ENCODE measurements at regions not wholly inside any gene's neighbourhood (a gene's known extent, or its start where the extent isn't known, plus 50 kb on each side); places are given as distances from the start of the nearest gene placed in this dataset.

DNA sequence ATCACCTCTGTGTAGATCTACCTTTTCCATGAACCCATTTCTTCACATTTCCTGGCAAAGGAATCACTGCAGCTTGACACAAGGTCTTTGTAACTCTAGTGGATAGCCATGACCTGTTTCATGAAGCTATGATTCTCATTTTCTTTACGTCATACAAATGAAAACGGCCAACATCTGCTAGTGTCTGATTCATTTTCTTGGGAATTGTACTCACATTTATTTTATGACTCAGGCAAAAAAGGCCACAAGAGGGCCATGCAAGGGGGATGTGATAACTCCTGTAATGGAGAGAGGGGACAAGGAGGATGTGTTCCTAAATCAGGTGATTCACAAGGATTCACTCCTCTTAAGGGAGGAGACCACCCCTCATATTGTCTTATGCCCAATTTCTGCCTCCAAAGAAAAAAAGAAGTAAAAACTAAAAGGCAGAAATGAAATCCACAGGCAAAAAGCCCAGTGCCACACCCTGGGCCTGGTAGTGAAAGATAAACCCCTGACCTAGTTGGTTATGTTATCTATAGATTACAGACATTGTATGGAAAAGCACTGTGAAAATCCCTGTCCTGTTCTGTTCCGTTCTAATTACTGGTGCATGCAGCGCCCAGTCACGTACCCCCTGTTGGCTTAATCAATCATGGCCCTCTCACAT, 249.9 kb downstream of the IPMK start:
- in situ Hi-C loops (cut with HindIII; ENCODE audit: low sequenced_read_pairs): no loop called here

DNA sequence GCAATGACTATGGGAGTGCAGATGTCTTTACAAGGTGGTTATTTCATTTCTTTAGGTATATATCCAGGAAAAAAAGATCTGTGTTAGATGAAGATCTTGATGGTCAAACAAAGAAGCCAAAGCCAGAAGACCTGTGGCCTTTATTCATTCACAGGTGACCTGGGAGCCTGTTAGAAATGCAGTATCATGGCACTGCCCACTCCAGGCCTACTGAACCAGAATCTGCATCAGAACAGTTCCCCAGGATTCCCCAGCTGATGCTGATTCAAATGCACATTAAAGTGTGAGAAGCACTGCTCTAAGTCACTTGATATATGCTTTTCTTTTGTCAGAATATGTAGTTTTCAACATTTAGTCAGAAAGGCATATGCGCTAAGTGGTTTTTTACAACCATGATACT, 251.1 kb downstream of the IPMK start:
- in situ Hi-C loops (cut with HindIII; ENCODE audit: low sequenced_read_pairs): no loop called here

DNA sequence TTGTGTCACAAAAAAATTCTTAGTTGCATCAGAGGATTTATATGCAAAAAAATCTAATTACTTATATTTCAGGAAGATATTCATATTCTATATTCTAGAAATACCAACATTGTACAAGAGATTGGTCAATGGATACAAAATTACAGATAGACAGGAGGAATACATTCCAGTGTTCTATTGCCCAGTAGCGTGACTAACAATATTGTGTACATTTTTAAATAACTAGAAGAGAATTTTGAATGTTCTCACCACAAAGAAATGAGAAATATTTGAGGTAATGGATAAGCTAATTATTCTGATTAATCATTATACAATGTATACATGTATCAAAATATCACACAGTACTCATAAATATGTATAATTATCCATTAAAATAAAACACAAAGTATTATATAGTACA, 253.3 kb downstream of the IPMK start:
- in situ Hi-C loops (cut with HindIII; ENCODE audit: low sequenced_read_pairs): no loop called here

DNA sequence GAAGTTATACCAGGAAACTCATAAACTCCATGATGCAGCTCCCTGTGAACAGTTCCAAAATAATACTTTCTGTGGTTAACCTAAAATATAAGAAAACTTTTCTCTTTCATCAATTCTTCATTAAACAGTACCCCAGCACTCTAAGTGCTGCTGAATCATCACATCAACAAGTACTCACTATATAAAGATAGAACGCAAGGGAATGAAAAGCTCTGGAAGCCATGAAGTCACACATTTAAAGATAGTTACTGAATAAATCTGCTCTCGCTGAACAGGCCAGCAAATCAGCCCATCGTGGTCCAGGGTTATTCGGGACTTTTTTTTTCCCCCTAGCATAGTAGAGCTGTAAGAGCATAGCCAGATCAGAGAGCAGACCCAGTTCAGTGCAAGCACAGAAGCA, 254.3 kb downstream of the IPMK start:
- in situ Hi-C loops (cut with HindIII; ENCODE audit: low sequenced_read_pairs): no loop called here

DNA sequence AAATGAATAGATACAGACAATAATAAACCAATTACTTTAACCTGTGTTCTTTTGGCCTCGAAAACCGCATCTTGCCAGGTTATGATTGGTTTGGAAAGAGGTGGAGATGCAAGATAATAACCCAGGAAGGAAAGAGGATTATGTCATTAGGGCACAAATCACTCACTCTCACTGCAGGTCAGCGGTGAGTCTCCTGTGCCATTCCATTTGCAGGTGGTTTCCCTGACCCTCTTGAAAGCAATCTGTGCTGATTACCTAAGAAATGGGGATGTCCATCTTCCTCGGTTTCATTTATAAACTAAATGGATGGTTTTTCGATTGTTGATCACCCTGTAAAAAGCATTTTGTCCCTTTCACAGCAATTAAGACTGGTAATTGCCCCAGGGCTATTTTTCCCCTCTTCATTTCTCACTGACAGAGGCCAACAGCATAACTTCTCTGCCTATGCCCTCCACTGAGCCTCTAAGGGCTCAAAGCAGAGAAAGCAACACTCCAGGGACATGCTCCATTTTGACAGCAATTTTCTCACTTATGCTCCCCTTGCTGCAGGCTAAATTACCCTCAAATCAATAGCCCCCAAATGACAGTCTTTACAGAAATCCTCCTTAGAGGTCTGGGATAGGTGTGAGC, 257.5 kb downstream of the IPMK start:
- in situ Hi-C loops (cut with HindIII; ENCODE audit: low sequenced_read_pairs): no loop called here

DNA sequence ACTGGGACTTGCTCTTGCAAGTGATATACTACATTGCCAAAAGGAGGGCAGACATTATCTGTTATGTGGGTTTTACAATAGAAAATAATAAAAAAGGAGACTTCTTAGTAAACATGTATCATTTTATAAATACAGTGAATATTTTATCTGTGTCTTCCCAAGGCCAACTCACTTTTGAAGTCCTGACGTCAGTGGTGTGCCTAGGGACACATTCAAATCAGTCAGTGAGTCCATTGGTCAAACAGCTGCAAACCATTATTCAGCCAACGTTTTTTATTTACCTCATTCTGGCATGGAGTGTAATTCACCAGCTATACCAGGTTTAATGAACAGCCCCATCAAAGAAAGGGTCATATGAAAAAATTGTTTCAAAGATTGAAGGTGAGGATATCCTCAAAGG, 263.7 kb downstream of the IPMK start:
- in situ Hi-C loops (cut with HindIII; ENCODE audit: low sequenced_read_pairs): no loop called here

DNA sequence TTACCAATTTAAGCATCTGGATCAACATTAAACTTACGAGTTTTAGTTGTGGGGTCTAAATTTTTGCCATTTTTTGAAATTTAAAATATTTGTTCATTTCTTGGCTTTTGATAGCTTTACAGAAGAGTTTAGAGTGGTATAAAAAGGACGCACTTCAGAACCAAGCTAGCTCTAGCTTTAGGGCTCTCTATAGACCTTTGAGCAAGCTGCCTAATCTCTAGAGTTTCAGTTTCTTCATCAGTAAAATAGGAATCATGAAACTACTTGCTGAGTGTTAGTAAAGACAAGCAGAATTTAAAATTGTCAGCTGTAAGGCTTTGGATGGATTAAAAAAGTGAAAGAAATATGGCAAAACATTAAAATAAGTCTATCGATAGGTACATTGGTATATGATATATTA, 266.5 kb downstream of the IPMK start:
- in situ Hi-C loops (cut with HindIII; ENCODE audit: low sequenced_read_pairs): no loop called here

DNA sequence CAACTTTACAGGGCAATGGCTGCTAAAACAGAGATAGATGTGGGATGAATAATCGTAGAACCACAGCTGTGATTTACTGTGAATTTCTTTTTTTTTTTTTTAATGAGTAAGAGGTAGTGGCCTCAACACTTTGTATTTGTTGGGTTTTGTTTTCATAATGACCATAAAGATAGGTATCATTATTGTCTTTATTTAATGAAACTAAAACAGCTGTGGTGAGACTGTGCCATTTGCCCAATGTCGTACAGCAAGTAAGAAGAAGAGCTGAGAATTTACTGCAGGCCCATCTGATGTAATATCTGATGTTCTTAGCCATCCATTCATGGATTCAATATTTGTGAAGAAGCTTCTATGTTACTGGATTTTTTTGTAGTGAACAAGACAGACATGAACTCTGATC, 271.2 kb downstream of the IPMK start:
- in situ Hi-C loops (cut with HindIII; ENCODE audit: low sequenced_read_pairs): no loop called here

DNA sequence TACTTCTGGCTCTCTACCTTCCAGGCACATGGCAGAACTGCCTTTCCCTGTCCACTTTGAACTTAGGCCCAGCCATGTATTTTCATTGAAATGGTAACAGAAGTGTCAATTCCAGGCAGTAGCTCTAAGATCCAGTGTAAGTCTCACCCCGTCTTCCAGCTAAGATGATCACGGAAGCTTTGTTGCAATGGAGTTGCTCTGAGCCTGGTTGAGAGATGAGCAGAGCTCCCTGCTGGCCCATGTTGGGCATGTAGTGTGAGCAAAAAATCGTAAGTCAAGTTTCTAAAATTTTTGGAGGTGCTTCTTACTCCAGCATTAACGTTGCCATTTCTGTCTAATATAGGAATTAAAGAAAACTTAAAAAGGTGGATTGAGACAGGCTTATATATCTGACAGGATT, 274.4 kb downstream of the IPMK start:
- in situ Hi-C loops (cut with HindIII; ENCODE audit: low sequenced_read_pairs): no loop called here

DNA sequence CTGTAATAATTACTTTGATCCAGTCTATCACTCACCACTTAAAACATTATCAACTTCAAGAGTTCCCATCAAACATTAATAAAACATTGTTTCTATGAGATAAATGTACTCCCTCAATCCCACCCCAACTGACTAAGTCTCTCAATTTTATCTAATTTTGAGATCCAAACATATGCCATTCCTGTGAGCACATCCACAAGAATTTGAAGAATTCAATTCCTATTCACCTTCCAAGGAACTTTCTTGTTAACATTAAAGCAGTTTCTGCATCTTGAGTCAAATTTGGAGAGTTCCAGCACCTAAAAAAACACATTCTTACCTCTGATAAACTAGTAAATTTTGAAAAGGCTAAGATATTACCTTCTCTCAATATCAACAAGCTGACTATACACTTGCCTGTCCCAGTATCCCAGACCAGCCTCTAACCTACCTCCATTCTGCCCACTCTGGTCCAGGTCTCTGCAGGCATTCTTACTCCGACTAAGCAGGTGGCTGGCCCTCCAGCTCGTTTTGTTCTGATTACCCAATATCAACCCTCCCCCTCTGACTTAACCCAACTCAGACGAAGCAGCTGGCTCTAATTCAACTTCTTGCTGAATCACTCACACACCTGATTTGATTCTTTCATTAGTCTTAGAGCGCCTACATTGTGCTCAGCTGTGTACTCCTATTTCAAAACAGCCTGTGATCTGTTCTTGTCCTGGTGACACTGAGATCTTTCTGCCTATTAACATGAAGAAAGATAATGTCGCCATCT, 275.2 kb downstream of the IPMK start:
- in situ Hi-C loops (cut with HindIII; ENCODE audit: low sequenced_read_pairs): no loop called here

DNA sequence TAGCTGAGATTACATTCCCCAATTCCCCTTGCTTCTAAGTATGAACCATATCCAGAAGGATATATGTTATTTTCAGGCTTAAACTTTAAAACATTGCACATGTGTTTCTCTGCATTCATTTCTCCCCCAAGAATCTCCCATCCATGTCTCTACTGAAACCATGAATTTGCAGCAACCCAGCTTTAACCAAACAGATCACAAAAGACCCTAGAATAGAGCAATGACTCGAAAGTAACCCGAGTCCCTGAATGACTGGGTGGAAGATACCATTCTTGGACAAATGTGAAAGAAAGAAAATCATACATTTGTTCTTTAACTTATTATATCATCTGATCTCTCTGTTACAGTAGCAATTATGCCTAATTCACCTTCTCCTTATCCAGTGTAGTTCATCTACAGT, 278.7 kb downstream of the IPMK start:
- in situ Hi-C loops (cut with HindIII; ENCODE audit: low sequenced_read_pairs): no loop called here

DNA sequence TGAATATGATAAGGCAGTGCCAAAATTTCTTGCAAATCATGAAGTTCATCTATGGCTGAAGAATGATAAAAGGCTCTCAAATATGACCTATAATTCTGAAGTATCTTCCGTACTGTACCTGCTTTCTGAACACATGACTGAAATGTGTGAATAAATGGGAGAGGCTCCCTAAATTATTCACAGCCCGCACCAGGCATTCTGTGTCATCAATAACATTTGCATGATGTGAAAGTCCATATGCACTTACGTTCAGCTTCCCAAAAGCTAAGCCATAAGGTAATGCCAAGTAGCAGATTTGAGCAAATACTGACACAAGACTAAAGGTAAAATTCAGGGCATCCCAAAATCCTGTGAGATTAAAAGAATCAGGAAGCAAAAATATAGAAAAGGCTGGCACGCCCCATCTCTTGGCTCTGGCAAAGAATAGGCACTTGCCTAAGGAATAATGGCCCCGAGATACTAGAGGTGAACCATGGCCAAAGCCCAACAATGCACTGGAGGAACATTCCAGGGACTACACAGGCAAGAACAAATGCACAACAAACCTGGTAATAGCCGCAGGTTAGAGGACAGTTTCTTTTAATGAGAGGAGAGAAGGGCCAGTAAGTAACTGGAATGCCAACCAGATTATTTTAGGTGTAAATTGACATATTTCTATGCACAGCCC, 280.5 kb downstream of the IPMK start:
- in situ Hi-C loops (cut with HindIII; ENCODE audit: low sequenced_read_pairs): no loop called here

DNA sequence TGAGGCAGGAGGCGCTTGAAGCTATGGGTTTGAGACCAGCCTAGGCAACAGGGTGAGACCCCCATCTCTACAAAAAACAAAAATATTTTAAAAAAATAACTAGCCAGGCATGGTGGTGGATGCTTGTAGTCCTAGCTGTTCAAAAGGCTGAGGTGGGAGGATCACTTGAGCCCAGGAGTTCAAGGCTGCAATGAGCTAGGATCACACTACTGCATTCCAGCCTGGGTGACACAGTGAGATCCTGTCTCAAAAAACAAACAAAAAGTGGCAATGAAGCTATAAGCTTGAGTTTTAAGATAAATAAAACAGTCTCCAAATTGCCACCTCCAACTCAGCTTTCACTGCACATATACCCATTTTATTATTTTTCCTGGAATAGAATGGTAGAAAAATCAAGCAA, 281.3 kb downstream of the IPMK start:
- in situ Hi-C loops (cut with HindIII; ENCODE audit: low sequenced_read_pairs): no loop called here

DNA sequence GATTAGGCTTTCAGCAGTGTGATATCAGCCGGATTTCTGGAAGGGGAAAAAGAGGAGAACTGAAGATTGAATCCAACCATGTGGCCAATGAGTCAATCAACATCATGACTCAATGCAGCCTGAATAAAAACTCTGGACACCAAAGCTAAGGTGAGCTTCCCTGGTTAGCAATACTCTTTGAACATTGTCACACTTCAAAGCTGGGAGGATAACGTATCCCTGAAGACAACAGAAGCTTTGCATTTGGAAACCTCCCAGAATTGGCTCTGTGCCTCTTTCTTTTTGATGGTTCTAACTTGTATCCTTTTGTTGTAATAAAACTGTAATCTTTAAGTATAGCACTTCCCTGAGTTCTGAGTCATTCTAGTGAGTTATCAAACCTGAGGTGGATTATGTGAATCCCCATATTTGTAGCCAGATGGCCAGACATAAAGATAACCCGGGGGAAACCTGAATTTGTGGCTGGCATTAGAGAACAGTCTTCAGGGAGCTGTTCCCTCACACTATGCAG, 284.4 kb downstream of the IPMK start:
- in situ Hi-C loops (cut with HindIII; ENCODE audit: low sequenced_read_pairs): no loop called here

DNA sequence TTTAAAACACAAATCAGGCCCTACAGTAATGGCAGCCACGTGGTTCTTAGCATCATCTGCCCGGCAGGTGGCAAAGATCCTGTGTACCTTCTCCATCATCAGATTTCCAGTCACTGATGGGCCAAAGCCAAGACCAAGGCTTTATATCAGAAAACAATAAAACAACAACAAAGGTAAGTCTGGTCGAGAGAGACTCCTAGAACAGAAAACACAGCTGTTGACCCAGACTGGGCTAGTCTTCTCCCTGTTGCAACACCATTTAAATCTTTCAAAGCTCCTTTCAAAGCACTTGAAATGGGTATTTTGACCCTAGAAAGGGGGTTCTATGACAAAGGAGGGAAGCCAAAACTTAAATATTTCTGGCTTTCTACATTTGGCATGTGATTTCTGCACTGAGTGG, 285.6 kb downstream of the IPMK start:
- in situ Hi-C loops (cut with HindIII; ENCODE audit: low sequenced_read_pairs): no loop called here

DNA sequence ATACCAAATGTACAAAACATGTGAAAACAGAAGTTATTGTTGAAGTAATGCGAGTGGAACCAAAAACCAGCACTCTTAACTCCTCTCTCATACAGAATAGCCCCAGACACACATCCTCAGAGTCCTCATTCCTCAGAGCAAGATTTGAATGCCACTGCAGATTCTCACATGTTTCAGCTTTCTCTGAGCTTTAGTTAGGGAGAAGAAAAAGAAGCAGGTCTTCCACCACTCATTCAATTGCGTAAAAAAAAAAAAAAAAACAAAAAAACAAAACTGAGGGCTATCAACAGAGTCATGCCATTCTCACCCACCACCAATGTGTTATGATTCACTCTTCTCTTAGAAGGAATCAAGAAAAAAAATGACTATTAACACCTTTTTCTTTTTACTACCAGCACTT, 287.7 kb downstream of the IPMK start:
- in situ Hi-C loops (cut with HindIII; ENCODE audit: low sequenced_read_pairs): no loop called here

DNA sequence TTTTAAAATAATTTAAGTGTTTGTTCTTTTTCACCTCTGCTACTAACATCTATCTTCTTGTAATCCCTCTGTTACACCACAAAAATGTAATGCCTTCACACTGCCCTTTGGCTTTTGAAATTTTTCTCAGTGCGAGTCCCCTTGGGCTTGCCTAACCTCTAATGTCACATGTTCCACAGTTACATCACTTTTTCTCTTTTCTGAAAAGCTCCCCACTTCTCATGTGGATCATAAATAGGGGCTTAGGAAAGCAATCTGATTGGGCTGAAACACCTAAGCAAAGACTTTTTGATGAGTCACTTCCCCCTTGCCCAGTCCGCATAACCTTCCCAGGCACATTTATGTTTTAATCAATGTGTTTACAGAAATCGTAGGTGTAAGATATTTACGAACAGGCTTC, 288.2 kb downstream of the IPMK start:
- in situ Hi-C loops (cut with HindIII; ENCODE audit: low sequenced_read_pairs): no loop called here

DNA sequence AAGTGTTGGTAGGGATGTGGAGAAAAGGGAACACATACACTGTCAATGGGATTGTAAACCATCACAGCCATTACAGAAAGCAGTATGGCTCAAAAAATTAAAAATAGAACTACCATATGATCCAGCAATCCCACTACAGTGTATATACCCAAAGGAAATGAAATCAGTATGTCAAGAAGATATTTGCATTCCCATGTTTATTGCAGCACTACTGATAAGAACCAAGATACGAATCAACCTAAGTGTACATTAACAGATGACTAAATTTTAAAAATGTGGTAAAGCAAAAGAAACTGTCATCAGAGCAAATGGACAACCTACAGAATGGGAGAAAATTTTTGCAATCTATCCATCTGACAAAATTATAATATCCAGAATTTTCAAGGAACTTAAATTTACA, 290.4 kb downstream of the IPMK start:
- in situ Hi-C loops (cut with HindIII; ENCODE audit: low sequenced_read_pairs): no loop called here

DNA sequence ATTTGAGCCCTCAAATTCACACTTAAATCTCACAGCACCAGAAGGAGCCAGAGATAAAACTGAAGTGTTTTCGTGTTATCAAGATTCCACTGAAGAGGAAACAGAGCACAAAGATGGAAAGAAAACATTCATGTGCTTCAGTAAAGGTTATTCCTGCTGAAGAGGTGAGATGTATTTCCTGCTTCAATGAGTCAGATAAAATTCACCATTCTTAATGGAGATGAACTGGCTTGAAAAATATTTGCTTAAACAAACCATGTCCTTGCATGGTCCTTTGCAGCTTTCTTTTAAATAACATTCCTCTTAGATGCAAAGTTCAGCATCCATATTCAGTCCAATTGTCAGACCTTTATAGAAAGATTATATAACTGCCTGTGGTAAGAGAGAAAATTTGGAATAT, 294.2 kb downstream of the IPMK start:
- in situ Hi-C loops (cut with HindIII; ENCODE audit: low sequenced_read_pairs): no loop called here

DNA sequence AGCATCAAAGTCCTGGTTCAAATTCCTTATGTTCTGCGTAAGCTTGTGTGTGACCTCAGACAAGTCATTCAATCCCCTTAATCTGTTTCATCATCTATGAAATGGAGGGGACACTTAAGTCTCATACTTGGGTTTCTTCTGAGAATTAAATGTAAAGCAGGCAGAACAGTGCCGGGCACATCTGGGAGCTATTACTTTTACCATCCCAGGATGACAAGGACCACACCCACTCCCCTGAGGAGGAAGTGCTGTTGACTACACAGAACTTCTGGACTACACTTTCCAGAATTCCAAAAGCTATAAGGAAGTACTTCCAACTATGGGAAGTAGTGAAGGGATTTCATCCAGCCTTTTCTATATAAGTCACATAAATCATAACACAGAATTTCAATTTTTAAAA, 294.9 kb downstream of the IPMK start:
- in situ Hi-C loops (cut with HindIII; ENCODE audit: low sequenced_read_pairs): no loop called here

DNA sequence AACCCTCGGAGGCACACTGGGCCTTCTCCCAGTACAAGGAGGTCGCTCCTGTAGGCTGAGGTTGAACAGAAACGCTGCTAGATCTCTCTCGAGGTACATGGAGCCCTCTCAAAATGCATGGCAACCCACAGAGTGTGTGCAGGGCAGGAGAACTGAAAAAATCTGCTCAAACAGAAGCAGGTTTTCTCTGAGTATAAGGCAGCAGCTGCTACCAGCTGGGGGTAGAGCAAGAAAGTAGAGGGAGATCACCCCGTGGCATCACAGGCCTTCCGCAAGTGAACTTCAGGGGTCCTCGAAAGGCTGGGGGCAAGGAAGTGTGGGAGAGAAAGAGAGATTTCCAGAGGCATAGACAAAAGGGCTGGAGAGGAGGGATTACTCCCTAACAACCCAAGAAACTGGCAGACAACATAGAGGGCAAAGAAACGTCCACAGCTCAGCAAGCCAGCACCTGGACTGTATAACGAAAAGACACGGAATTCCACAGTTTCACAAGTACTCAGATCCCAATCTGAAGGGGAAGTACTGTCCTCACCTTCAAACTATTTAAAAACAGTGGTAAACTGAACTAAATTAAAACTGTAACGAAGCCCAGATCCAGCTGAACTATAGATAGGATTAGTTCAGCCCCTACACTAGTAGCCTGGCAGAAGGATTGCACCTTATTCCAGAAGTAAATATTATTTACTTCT, 299.2 kb downstream of the IPMK start:
- in situ Hi-C loops (cut with HindIII; ENCODE audit: low sequenced_read_pairs): no loop called here
